Spleen (tissue), 7 donors: ENCODE measurements at regions not wholly inside any gene's neighbourhood (a gene's known extent, or its start where the extent isn't known, plus 50 kb on each side); places are given as distances from the start of the nearest gene placed in this dataset.
"Not testable (repeated sequence)": the region's sequence is repeated elsewhere in the genome, so short reads cannot be mapped to it uniquely, and the experiment has no call there.

Source experiments
- POLR2AphosphoS5 ChIP-seq, 3 donors: sonication (generic); formaldehyde crosslinking; IDR thresholded peaks; one replicate each; pipeline ENCODE4 v1.5.1; 2017; ENCODE audit warnings: antibody characterized with exemption in 3 of 3
- TF ChIP-seq, protein P1 (sequence below), 11 experiments: fragments of 200-600 bp in 7 of 11; fragments of 450-650 bp in 4 of 11; sonication (generic) in 4 of 11; IDR thresholded peaks in 8 of 11; conservative IDR thresholded peaks in 3 of 11; 1 replicate in 7 of 11; 2 replicates in 4 of 11; pipeline versions ENCODE4 v1.4.0 to v1.8.0; 2016 to 2021; ENCODE audit warnings: antibody characterized with exemption in 11 of 11, inconsistent platforms in 4 of 11, mild to moderate bottlenecking in 1 of 11
- donor health status: DM: no; HTN: no; CAD: no; lungs with moderate emphysema.
- donor health status: DM: no; HTN: no; CAD: no.
- donor health status: DM: no; HTN: no; CAD: no.

DNA sequence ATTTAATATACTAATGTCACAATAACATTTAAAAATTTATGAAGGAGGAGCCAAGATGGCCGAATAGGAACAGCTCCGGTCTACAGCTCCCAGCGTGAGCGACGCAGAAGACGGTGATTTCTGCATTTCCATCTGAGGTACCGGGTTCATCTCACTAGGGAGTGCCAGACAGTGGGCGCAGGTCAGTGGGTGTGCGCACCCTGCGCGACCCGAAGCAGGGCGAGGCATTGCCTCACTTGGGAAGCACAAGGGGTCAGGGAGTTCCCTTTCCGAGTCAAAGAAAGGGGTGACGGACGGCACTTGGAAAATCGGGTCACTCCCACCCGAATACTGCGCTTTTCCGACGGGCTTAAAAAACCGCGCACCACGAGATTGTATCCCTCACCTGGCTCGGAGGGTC is 225.7 kb upstream of the MDGA2 start:
- TF ChIP-seq, protein P1, sequence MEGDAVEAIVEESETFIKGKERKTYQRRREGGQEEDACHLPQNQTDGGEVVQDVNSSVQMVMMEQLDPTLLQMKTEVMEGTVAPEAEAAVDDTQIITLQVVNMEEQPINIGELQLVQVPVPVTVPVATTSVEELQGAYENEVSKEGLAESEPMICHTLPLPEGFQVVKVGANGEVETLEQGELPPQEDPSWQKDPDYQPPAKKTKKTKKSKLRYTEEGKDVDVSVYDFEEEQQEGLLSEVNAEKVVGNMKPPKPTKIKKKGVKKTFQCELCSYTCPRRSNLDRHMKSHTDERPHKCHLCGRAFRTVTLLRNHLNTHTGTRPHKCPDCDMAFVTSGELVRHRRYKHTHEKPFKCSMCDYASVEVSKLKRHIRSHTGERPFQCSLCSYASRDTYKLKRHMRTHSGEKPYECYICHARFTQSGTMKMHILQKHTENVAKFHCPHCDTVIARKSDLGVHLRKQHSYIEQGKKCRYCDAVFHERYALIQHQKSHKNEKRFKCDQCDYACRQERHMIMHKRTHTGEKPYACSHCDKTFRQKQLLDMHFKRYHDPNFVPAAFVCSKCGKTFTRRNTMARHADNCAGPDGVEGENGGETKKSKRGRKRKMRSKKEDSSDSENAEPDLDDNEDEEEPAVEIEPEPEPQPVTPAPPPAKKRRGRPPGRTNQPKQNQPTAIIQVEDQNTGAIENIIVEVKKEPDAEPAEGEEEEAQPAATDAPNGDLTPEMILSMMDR (IDR thresholded peaks at IDR 0.05 in 8 of 11, conservative IDR thresholded peaks at IDR 0.05 in 3 of 11) = not testable (repeated sequence)
- not testable (repeated sequence) for TF ChIP-seq POLR2AphosphoS5 (IDR thresholded peaks at IDR 0.05)
